Tibial artery (tissue), 4 donors: ENCODE measurements at regions not wholly inside any gene's neighbourhood (a gene's known extent, or its start where the extent isn't known, plus 50 kb on each side); places are given as distances from the start of the nearest gene placed in this dataset.

Source experiments
- DNase-seq, 2 donors: peaks; one replicate each; pipeline ENCODE4 v3.0.0-alpha.2; 2019
- H3K27ac ChIP-seq, 2 donors: fragments of 200-600 bp; sonication (generic) in 1 of 2; 1 replicate in 1 of 2; 2 replicates in 1 of 2; pipeline ENCODE4 v1.5.1; 2018 to 2019; ENCODE audit warnings: mild to moderate bottlenecking in 1 of 2
- H3K27me3 ChIP-seq, 2 donors: fragments of 200-600 bp; sonication (generic) in 1 of 2; one replicate each; pipeline versions ENCODE4 v1.5.1 to v1.6.0; 2016 to 2019
- H3K36me3 ChIP-seq, 3 donors: fragments of 200-600 bp; sonication (generic) in 2 of 3; one replicate each; pipeline ENCODE4 v1.5.1; 2016 to 2019; ENCODE audit warnings: mild to moderate bottlenecking in 2 of 3
- H3K4me1 ChIP-seq, 4 donors: fragments of 200-600 bp; sonication (generic) in 2 of 4; 1 replicate in 3 of 4; 2 replicates in 1 of 4; pipeline ENCODE4 v1.5.1; 2016 to 2019
- H3K4me3 ChIP-seq, 2 donors: fragments of 200-600 bp; sonication (generic) in 1 of 2; 1 replicate in 1 of 2; 2 replicates in 1 of 2; pipeline ENCODE4 v1.5.1; 2018 to 2019; ENCODE audit warnings: mild to moderate bottlenecking in 2 of 2
- H3K9me3 ChIP-seq, 3 donors: fragments of 200-600 bp; sonication (generic) in 1 of 3; one replicate each; pipeline ENCODE4 v1.5.1; 2016 to 2019
- intact Hi-C: fragments of 100-400 bp; cut with DNase I; formaldehyde crosslinking; loops from one replicate; pipeline ENCODE4 v1.15.0; 2023; ENCODE audit warnings: low total_unique reads
- TF ChIP-seq, protein P1 (sequence below), 2 experiments: fragments of 200-600 bp in 1 of 2; fragments of 450-650 bp in 1 of 2; IDR thresholded peaks; one replicate each; pipeline ENCODE4 v1.5.1; 2017 to 2019; ENCODE audit warnings: antibody characterized with exemption in 2 of 2, mild to moderate bottlenecking in 1 of 2, moderate library complexity in 1 of 2

- TF ChIP-seq, protein P1, sequence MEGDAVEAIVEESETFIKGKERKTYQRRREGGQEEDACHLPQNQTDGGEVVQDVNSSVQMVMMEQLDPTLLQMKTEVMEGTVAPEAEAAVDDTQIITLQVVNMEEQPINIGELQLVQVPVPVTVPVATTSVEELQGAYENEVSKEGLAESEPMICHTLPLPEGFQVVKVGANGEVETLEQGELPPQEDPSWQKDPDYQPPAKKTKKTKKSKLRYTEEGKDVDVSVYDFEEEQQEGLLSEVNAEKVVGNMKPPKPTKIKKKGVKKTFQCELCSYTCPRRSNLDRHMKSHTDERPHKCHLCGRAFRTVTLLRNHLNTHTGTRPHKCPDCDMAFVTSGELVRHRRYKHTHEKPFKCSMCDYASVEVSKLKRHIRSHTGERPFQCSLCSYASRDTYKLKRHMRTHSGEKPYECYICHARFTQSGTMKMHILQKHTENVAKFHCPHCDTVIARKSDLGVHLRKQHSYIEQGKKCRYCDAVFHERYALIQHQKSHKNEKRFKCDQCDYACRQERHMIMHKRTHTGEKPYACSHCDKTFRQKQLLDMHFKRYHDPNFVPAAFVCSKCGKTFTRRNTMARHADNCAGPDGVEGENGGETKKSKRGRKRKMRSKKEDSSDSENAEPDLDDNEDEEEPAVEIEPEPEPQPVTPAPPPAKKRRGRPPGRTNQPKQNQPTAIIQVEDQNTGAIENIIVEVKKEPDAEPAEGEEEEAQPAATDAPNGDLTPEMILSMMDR (IDR thresholded peaks at IDR 0.05): no peak
- H3K36me3 ChIP-seq: no peaks in the 10 kb centered on the region
- DNase-seq: no peak
- no peak overlapping the region for H3K27ac ChIP-seq
- intact Hi-C loops: no loop called here
- H3K4me3 ChIP-seq: no peak overlapping the region
- no peaks in the 10 kb centered on the region for H3K27me3 ChIP-seq
- no peaks in the 10 kb centered on the region for H3K4me1 ChIP-seq
- H3K9me3 ChIP-seq: no peaks in the 10 kb centered on the region
These were observed 508.2 kb downstream of the METTL15 start for GRCh38 chr11:28616160-28616965.

GRCh38 chr11:28615542-28615941, 507.4 kb downstream of the METTL15 start:
- TF ChIP-seq, protein P1 (IDR thresholded peaks at IDR 0.05): no peak
- Histone ChIP-seq H3K9me3 (no peaks in the 10 kb centered on the region), H3K27ac (no peak overlapping the region), H3K36me3 (no peaks in the 10 kb centered on the region), H3K4me3 (no peak overlapping the region), H3K27me3 (no peaks in the 10 kb centered on the region), H3K4me1 (no peaks in the 10 kb centered on the region)
- intact Hi-C loops: no loop called here
- DNase-seq: no peak

GRCh38 chr11:28606930-28607329, 498.7 kb downstream of the METTL15 start:
- Histone ChIP-seq H3K9me3 (no peaks in the 10 kb centered on the region), H3K4me3 (no peak overlapping the region), H3K4me1 (no peaks in the 10 kb centered on the region), H3K27ac (no peak overlapping the region), H3K27me3 (no peaks in the 10 kb centered on the region), H3K36me3 (no peaks in the 10 kb centered on the region)
- no peak for DNase-seq
- intact Hi-C loops: no loop called here
- TF ChIP-seq, protein P1 (IDR thresholded peaks at IDR 0.05): no peak

DNA sequence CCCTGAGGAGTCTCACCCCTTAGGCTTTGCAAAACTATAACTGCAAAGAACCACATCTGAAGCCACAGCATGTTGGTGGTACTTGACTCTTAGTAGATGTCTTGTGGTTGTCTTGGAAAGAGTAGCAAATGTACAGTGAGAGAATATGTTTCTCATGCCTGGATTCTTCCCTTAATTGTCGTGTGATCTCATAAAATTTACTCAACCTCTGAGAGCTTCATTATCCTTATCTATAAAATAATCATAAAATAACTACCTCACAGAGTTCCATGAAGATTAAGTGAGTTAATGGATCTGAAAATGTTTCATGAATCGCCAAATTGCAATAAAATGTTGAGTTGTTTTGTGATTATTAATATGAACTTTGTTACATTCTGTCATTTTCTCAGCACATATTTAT, 491.5 kb downstream of the METTL15 start:
- TF ChIP-seq, protein P1 (IDR thresholded peaks at IDR 0.05): no peak

GRCh38 chr11:28598531-28598930, 490.3 kb downstream of the METTL15 start:
- H3K36me3 ChIP-seq: no peaks in the 10 kb centered on the region
- H3K27me3 ChIP-seq: no peaks in the 10 kb centered on the region
- no peaks in the 10 kb centered on the region for H3K4me1 ChIP-seq
- intact Hi-C loops: no loop called here
- DNase-seq: no peak
- no peak overlapping the region for H3K27ac ChIP-seq
- no peak overlapping the region for H3K4me3 ChIP-seq
- no peaks in the 10 kb centered on the region for H3K9me3 ChIP-seq
- TF ChIP-seq, protein P1 (IDR thresholded peaks at IDR 0.05): no peak

More for the DNA sequence above, 491.5 kb downstream of the METTL15 start:
- DNase-seq: no peak
- intact Hi-C loops: no loop called here
- Histone ChIP-seq H3K4me1 (no peaks in the 10 kb centered on the region), H3K4me3 (no peak overlapping the region), H3K27me3 (no peaks in the 10 kb centered on the region), H3K9me3 (no peaks in the 10 kb centered on the region), H3K27ac (no peak overlapping the region), H3K36me3 (no peaks in the 10 kb centered on the region)
